AG10803 (cell line): ENCODE measurements at regions not wholly inside any gene's neighbourhood (a gene's known extent, or its start where the extent isn't known, plus 50 kb on each side); places are given as distances from the start of the nearest gene placed in this dataset.

Source experiments
- DNase-seq: peaks from one replicate; pipeline ENCODE4 v3.0.0; 2010; ENCODE audit warnings: low read depth
- H3K4me3 ChIP-seq: 2 replicates; pipeline ENCODE4 v1.5.1; 2011; ENCODE audit warnings: mild to moderate bottlenecking, low read length, control low read depth
- CTCF ChIP-seq: conservative IDR thresholded peaks from 2 replicates; pipeline ENCODE4 v1.5.1; 2011; ENCODE audit warnings: mild to moderate bottlenecking, low read length, control low read depth, inconsistent platforms

- TF ChIP-seq CTCF: no peak
- no peak overlapping the region for H3K4me3 ChIP-seq
- DNase-seq: no peak
Observed at GRCh38 chr10:124174071-124174566, 80.7 kb upstream of the CHST15 start.

GRCh38 chr10:124173298-124173900, 80.0 kb upstream of the CHST15 start:
- H3K4me3 ChIP-seq: no peak overlapping the region
- no peak for TF ChIP-seq CTCF
- DNase-seq: no peak

- no peak for DNase-seq
- H3K4me3 ChIP-seq: no peak overlapping the region
- TF ChIP-seq CTCF: no peak
Observed at GRCh38 chr10:124172181-124172916, 79.0 kb upstream of the CHST15 start.

- DNase-seq: no peak
Observed at GRCh38 chr10:124171561-124171960, 78.2 kb upstream of the CHST15 start.

GRCh38 chr10:124170631-124171030, 77.2 kb upstream of the CHST15 start:
- H3K4me3 ChIP-seq: no peak overlapping the region
- no peak for DNase-seq
- TF ChIP-seq CTCF: no peak

More at GRCh38 chr10:124171561-124171960, 78.2 kb upstream of the CHST15 start:
- TF ChIP-seq CTCF: no peak
- no peak overlapping the region for H3K4me3 ChIP-seq

GRCh38 chr10:124168991-124169802, 75.8 kb upstream of the CHST15 start:
- TF ChIP-seq CTCF: no peak
- H3K4me3 ChIP-seq: no peak overlapping the region
- no peak for DNase-seq
